HG03025 (cell line): ENCODE measurements at regions not wholly inside any gene's neighbourhood (a gene's known extent, or its start where the extent isn't known, plus 50 kb on each side); places are given as distances from the start of the nearest gene placed in this dataset.

Experiments
- ATAC-seq: cut with Tn5 transposase; IDR thresholded peaks from one replicate; pipeline ENCODE4 v1.9.1; 2021; ENCODE audit warnings: mild to moderate bottlenecking, moderate library complexity; ENCODE audit not compliant: unreplicated experiment, low FRiP score

DNA sequence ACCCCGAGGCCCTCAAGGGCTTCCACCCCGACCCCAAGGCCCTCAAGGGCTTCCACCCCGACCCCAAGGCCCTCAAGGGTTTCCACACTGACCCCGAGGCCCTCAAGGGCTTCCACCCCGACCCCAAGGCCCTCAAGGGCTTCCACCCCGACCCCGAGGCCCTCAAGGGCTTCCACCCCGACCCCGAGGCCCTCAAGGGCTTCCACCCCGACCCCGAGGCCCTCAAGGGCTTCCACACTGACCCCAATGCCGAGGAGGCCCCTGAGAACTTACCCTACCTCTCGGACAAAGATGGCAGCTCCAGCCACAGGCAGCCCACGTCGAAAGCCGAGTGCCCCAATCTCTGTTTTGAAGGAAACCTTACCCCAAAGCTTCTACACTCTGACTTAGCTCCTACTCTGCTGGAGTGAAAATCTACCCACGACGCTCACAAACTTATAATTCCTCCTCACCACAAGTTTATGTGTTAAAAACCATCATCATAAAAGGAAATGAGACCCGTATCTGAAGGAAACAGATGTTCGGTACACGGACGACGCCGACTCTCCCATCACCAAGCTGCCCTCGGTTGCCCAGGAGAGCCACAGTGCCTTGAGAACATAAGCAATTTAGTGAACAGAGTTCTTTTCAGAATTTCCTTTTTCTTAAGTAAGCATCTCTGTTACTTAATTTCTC is 61.2 kb upstream of the RPH3AL start:
- no peak for ATAC-seq

GRCh38 chr17:413016-413350 is 60.4 kb upstream of the RPH3AL start:
- ATAC-seq, result no peak

DNA sequence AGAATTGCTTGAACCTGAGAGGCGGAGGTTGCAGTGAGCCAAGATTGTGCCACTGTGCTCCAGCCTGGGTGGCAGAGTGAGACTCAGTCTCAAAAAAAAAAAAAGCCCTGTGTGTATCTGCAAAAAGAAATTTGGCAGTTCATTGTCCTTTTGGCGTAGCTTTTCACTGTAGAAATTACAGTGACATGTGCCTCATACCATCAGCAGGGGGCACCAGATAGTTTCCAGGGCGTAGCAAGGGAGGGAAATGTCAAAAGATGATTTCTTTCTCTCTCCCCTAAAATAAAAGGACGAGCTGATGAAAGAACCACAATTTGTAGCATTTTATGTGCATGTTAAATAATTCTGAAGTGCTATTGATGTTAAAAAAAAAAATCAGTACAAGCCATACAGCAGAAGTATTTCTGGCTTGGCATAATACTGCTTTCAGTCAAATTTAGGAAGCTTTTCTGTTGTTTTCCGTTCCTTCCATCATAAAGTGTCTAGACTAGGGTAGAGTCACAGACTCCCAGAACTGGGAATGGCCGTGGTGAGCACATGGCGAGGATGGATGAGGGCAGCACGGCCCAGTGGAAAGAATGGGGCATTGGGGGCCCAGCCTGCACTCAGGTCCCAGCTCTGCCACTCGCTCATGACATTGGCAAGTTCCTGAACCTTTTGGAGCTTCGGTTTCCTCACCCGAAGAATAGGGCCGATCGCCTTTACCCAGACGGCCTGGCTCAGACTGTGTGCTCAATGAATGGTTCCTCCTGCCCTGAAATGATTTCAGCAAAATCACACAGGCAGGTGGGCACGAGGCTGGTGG is 59.8 kb upstream of the RPH3AL start:
- no peak for ATAC-seq

DNA sequence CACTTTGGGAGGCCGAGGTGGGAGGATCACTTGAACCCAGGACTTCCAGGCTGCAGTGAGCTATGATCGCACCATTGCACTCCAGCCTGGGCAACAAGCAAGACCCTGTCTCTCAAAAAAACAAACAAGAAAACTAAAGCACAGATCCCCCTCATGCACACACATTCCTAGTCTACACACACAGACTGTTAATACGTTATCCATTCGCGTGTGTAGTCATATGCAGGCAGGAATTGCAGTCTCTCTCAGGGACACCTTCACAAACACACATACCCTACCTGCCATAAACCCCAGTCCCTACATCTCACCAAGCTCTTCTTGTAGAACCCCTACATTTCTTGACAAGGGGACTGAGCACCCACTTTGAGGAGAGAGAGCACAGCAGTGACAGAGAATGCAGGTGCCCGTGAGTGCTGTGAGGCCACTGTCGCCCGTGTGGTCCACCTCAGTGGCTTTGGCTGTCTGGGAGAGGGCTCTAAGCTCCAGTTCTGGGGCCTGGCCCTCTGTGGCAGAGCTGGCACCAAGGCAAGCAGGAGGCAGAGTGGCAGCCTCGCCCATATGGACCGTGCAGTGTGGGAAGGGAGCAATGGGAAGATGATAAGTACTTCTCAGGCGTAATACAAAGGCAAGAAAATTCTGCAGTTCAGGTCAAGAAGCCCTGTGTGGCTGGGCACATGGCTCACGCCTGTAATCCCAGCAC is 59.0 kb upstream of the RPH3AL start:
- ATAC-seq, result no peak

GRCh38 chr17:410543-411401 is 58.2 kb upstream of the RPH3AL start:
- ATAC-seq, result no peak

GRCh38 chr17:409848-410542 is 57.4 kb upstream of the RPH3AL start:
- peak; percentile 84 for ATAC-seq

- no peak for ATAC-seq
Measured at GRCh38 chr17:409308-409847, 56.8 kb upstream of the RPH3AL start.

- ATAC-seq, result no peak
Measured at GRCh38 chr17:404703-405102, 52.1 kb upstream of the RPH3AL start.
